ACC112 (cell line): ENCODE measurements at regions not wholly inside any gene's neighbourhood (a gene's known extent, or its start where the extent isn't known, plus 50 kb on each side); places are given as distances from the start of the nearest gene placed in this dataset.

ENCODE experiments used
- H2AFZ ChIP-seq: fragments of 200-600 bp; sonication (generic); one replicate; pipeline ENCODE4 v1.6.0; 2017; ENCODE audit warnings: antibody characterized with exemption, low read length; ENCODE audit not compliant: unreplicated experiment
- H3K27ac ChIP-seq: fragments of 200-600 bp; sonication (generic); 2 replicates; pipeline ENCODE4 v1.5.1; 2014; ENCODE audit warnings: low read depth, mild to moderate bottlenecking, antibody characterized with exemption, low read length, moderate library complexity
- H3K27me3 ChIP-seq: fragments of 200-600 bp; sonication (generic); 2 replicates; pipeline ENCODE4 v1.6.1; 2014; ENCODE audit warnings: mild to moderate bottlenecking, antibody characterized with exemption, low read length, moderate library complexity, mixed read lengths; ENCODE audit not compliant: insufficient read depth
- H3K36me3 ChIP-seq: fragments of 200-600 bp; sonication (generic); 2 replicates; pipeline ENCODE4 v1.6.1; 2016; ENCODE audit warnings: mild to moderate bottlenecking, antibody characterized with exemption, low read length, moderate library complexity, mixed read lengths; ENCODE audit not compliant: insufficient read depth
- H3K4me1 ChIP-seq: fragments of 200-600 bp; sonication (generic); one replicate; pipeline ENCODE4 v1.6.1; 2016; ENCODE audit warnings: low read length, mixed read lengths; ENCODE audit not compliant: insufficient read depth, unreplicated experiment, control insufficient read depth
- H3K4me3 ChIP-seq: fragments of 200-600 bp; sonication (generic); 2 replicates; pipeline ENCODE4 v1.5.1; 2014; ENCODE audit warnings: mild to moderate bottlenecking, low read depth, low read length
- H3K79me2 ChIP-seq: fragments of 200-600 bp; sonication (generic); one replicate; pipeline ENCODE4 v1.6.0; 2016; ENCODE audit warnings: low read length; ENCODE audit not compliant: control insufficient read depth, unreplicated experiment, insufficient read depth

DNA sequence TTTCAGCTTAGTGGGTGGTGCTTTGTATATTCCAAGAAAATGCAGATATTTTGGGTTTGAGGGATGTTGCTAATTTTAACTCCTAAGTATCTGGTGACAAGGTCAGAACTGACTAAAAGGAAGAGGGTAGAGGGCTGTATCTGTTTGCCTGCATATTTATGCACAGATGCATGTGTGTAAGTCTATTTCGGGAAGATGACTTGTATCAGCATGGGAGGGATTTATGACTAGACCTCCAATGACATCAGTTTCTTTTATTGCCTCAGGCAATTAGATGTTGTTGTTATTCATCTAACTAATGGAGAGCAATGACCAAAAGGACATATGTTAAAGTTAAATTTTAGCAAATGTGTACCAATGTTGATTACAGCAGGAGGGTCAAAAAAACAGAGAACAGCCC lies 734.3 kb downstream of the QKI start:
- Histone ChIP-seq H3K27ac (no peak overlapping the region), H2AFZ (no peak overlapping the region), H3K4me3 (no peak overlapping the region), H3K4me1 (no peaks in the 10 kb centered on the region), H3K79me2 (no peaks in the 10 kb centered on the region), H3K27me3 (no peaks in the 10 kb centered on the region), H3K36me3 (no peaks in the 10 kb centered on the region)

DNA sequence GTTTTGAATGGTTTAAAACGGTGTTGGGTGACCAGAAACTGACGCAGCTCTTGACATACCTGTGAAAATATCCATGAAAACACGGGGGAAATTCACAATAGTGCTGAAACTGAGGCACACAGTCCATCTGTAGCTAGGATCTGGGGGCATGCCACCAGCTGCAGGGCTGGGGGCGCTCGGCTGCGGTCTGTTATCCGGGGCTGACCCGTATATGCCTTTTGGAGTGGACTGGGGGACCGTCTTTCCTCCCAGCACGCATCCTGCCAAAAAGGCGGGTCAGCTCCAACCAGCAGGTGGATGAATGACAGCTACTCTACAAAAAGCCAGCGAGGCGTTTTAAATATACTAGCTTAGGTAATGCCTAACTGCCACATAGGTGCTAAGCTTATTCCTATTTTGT lies 729.8 kb downstream of the QKI start:
- H2AFZ ChIP-seq: no peak overlapping the region
- no peak overlapping the region for H3K27ac ChIP-seq
- no peaks in the 10 kb centered on the region for H3K79me2 ChIP-seq
- no peaks in the 10 kb centered on the region for H3K36me3 ChIP-seq
- no peaks in the 10 kb centered on the region for H3K27me3 ChIP-seq
- H3K4me3 ChIP-seq: no peak overlapping the region
- H3K4me1 ChIP-seq: no peaks in the 10 kb centered on the region

DNA sequence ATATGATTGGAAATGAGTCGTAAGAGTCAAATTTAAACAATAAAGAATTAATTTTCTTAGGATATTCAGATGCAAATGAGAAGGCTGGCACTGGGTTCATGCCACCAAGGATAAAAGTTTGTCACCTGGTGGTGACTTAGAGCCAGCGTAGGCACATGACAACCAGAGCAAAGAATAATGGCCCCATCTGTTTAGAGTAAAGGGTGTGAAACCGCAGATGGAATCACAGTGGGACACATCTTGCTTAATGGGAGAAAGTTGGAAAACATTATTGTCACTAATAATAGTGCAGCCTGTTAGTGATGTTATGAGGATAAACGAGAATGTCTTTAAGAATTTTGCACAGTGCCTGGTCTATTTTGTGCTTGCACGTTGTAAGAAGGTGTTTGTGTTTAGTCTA lies 727.8 kb downstream of the QKI start:
- Histone ChIP-seq H2AFZ (no peak overlapping the region), H3K4me3 (no peak overlapping the region), H3K4me1 (no peaks in the 10 kb centered on the region), H3K27me3 (no peaks in the 10 kb centered on the region), H3K79me2 (no peaks in the 10 kb centered on the region), H3K27ac (no peak overlapping the region), H3K36me3 (no peaks in the 10 kb centered on the region)

DNA sequence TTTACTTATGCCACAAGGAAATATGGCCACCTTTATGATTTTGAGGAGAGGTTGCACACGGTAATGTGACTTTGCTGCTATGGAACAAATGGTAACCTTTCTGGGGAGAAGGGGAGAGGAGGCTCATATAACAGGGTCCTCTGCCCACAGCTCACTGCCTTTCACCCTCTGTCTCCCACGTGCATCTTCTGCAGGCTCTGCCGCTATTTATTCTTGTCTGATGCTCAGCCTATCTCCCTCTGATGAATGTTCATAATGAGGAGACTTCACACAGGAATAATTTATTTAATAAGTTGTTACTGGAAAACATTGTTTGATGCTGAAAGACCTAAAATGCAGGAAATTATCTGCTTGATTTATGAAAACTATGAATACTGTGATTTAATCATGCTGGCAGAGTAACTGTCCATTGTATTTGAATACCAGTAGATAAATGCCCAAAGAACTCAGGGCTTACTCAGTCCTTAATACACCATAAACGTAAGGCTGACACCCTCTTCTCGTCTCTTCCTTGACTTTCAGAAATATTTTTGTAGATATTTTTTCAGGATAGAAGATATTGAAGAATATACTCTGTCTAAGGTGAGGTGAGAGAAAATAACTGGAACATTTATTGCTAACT lies 721.1 kb downstream of the QKI start:
- H3K4me1 ChIP-seq: no peaks in the 10 kb centered on the region
- H3K27ac ChIP-seq: no peak overlapping the region
- no peak overlapping the region for H2AFZ ChIP-seq
- H3K36me3 ChIP-seq: no peaks in the 10 kb centered on the region
- no peak overlapping the region for H3K4me3 ChIP-seq
- H3K79me2 ChIP-seq: no peaks in the 10 kb centered on the region
- no peaks in the 10 kb centered on the region for H3K27me3 ChIP-seq

DNA sequence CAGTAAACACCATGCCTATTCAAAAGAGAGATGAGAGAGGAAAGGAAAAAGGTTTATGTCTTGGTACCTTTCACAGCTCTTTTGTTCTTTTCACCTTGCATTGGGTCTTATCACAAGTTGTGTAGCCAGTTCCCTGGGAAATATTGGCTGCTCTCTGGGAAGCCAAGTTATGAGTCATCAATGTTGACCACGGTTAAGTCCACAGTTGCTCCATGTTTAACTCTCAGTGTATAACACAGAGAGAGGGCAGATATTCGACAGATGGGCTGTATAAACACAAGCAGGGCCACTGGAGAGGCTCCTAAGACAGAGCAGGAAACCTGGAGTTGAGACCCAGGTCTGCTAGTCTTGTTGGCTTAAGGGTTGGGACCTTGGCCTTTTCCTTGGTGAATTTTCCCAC lies 718.6 kb downstream of the QKI start:
- H3K36me3 ChIP-seq: no peaks in the 10 kb centered on the region
- H3K79me2 ChIP-seq: no peaks in the 10 kb centered on the region
- no peaks in the 10 kb centered on the region for H3K4me1 ChIP-seq
- no peak overlapping the region for H2AFZ ChIP-seq
- H3K27ac ChIP-seq: no peak overlapping the region
- H3K4me3 ChIP-seq: no peak overlapping the region
- H3K27me3 ChIP-seq: no peaks in the 10 kb centered on the region

DNA sequence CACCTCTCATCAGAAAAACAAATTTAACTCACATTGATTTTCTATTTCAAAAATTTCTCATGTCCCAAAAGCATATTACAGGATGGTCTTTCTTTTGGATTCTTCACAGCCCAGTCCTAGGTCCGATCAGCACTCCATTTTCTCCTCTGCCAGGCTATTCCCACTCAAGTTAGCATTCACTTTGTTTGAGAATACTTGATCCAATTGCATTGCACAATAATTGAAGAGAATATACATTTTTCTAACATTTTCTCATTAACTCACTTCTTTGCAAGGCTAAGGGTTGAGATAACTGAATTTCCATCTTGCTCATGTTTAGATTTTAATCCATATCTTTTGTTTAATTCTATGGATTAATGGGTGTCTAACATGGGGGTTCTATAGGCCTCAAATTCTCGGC lies 716.1 kb downstream of the QKI start:
- H3K27me3 ChIP-seq: no peaks in the 10 kb centered on the region
- H3K79me2 ChIP-seq: no peaks in the 10 kb centered on the region
- H3K27ac ChIP-seq: no peak overlapping the region
- no peak overlapping the region for H2AFZ ChIP-seq
- no peaks in the 10 kb centered on the region for H3K4me1 ChIP-seq
- no peak overlapping the region for H3K4me3 ChIP-seq
- no peaks in the 10 kb centered on the region for H3K36me3 ChIP-seq

DNA sequence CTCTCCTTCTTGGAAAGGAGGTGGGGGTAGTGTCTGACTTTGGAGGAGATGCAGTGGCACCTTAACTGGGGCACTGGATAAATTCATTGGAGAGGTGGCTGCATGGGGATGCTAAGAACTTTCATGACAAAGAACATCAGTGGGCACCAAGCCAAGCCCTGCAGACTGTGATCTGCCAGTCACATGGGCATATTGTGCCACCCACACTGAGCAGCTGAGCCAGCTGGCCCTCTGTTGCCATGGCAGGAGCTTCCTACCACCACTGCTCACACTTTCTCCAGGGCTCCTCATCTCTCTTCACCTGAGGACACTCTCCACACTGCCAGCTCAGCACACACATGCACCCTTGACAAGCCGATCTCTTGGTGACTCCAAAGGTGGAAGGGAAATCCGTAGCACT lies 715.6 kb downstream of the QKI start:
- Histone ChIP-seq H3K4me1 (no peaks in the 10 kb centered on the region), H2AFZ (no peak overlapping the region), H3K27ac (no peak overlapping the region), H3K36me3 (no peaks in the 10 kb centered on the region), H3K79me2 (no peaks in the 10 kb centered on the region), H3K4me3 (no peak overlapping the region), H3K27me3 (no peaks in the 10 kb centered on the region)

DNA sequence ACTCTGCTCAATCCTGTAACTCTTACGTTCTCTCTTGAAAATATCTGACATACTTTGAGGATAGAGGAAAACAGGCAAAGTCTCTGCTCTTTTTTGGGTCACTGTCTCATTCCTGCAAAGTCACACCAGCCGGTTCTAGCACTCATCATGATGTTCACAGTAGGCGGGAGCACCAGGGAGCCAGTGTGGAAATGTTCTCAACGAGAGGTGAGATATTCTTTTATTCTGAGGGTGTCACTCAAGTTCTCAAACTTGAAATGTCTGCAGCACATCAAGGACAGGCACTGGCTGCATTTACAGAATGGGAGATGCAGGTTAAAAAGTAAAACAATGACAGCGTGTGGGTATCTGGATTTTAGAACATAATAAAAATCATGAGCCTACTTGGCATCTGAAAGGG lies 714.7 kb downstream of the QKI start:
- Histone ChIP-seq H3K79me2 (no peaks in the 10 kb centered on the region), H3K27me3 (no peaks in the 10 kb centered on the region), H3K36me3 (no peaks in the 10 kb centered on the region), H3K27ac (no peak overlapping the region), H2AFZ (no peak overlapping the region), H3K4me3 (no peak overlapping the region), H3K4me1 (no peaks in the 10 kb centered on the region)

DNA sequence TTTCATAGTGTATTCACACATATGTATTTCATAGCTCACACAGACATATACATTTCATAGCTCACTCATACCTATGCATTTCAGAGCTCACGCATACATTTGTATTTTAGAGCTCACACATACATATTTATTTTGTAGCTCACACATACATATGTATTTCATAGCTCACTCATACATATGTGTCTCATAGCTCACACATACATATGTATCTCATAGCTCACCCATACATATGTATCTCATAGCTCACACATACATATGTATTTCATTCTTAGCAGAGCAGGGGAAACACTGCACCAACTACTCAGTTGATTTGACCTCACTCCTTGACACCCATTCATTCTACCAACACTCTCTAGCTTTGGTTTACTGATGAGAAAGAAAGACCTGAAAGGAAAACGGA lies 713.6 kb downstream of the QKI start:
- H3K79me2 ChIP-seq: no peaks in the 10 kb centered on the region
- no peaks in the 10 kb centered on the region for H3K27me3 ChIP-seq
- no peaks in the 10 kb centered on the region for H3K36me3 ChIP-seq
- no peak overlapping the region for H3K4me3 ChIP-seq
- H3K4me1 ChIP-seq: no peaks in the 10 kb centered on the region
- no peak overlapping the region for H2AFZ ChIP-seq
- H3K27ac ChIP-seq: no peak overlapping the region

DNA sequence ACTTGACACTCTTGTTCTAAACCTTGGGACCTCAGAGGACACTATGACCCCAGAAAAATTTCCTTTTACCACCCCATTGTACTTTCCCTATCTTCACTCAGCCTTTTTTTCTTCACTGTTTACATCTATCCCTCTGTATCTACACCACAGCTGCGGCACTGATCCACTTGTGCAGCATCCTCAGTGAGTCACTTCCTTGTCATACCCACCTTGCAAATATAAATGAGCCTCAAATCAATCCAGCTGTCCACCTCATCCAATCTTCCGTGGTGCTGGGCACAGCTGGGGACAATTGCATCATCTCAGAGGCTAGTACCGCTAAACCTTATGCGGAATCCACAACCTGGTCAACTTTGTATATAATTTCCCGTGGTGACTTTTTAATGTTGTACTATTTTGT lies 710.5 kb downstream of the QKI start:
- H3K27me3 ChIP-seq: no peaks in the 10 kb centered on the region
- no peaks in the 10 kb centered on the region for H3K79me2 ChIP-seq
- no peak overlapping the region for H3K27ac ChIP-seq
- no peaks in the 10 kb centered on the region for H3K36me3 ChIP-seq
- H3K4me1 ChIP-seq: no peaks in the 10 kb centered on the region
- H2AFZ ChIP-seq: no peak overlapping the region
- no peak overlapping the region for H3K4me3 ChIP-seq

DNA sequence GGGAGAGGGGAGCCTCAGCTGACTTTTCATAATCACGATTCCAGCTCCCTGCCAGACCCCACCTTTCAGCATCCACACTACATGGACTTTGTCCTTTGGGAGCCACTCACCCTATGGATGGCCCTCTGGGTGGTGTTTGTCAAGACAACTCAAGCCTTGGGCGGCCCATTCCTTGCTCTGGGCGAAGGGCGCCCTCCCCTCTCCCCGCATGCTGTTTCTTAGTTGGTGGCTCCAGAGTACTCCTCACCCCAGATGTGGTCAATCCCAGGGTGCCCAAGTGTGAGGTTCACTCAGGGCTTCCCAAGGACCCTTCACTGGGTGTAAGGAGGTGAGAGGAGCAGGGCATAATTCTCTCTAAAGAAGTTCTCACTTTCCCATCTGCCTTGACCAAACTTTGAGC lies 710.0 kb downstream of the QKI start:
- H3K4me1 ChIP-seq: no peaks in the 10 kb centered on the region
- H2AFZ ChIP-seq: no peak overlapping the region
- H3K4me3 ChIP-seq: no peak overlapping the region
- H3K36me3 ChIP-seq: no peaks in the 10 kb centered on the region
- no peaks in the 10 kb centered on the region for H3K27me3 ChIP-seq
- no peak overlapping the region for H3K27ac ChIP-seq
- H3K79me2 ChIP-seq: no peaks in the 10 kb centered on the region
